Prostate gland (tissue), 2 donors: ENCODE measurements at regions not wholly inside any gene's neighbourhood (a gene's known extent, or its start where the extent isn't known, plus 50 kb on each side); places are given as distances from the start of the nearest gene placed in this dataset.
"Not testable (repeated sequence)": the region's sequence is repeated elsewhere in the genome, so short reads cannot be mapped to it uniquely, and the experiment has no call there.

Source experiments
- DNase-seq: peaks from one replicate; pipeline ENCODE4 v3.0.0-alpha.2; 2019; ENCODE audit warnings: low spot score
- H3K27ac ChIP-seq, 2 donors: fragments of 200-600 bp; sonication (generic); 2 replicates each; pipeline ENCODE4 v1.5.1; 2017 to 2019
- H3K27me3 ChIP-seq: fragments of 200-600 bp; sonication (generic); replicated peaks from 2 replicates; pipeline ENCODE4 v1.5.1; 2019; ENCODE audit not compliant: insufficient read depth
- H3K36me3 ChIP-seq, 2 donors: fragments of 200-600 bp; sonication (generic); 1 replicate in 1 of 2; 2 replicates in 1 of 2; pipeline versions ENCODE4 v1.5.1 to v1.8.1; 2017 to 2019
- H3K4me1 ChIP-seq: fragments of 200-600 bp; sonication (generic); replicated peaks from 2 replicates; pipeline ENCODE4 v1.5.1; 2019
- H3K4me3 ChIP-seq, 2 donors: fragments of 200-600 bp; sonication (generic); 2 replicates each; pipeline ENCODE4 v1.5.1; 2017 to 2019
- H3K9me3 ChIP-seq: fragments of 200-600 bp; sonication (generic); 2 replicates; pipeline ENCODE4 v1.5.1; 2017
- POLR2A ChIP-seq: fragments of 450-650 bp; IDR thresholded peaks from one replicate; pipeline ENCODE4 v1.6.1; 2016; ENCODE audit warnings: antibody characterized with exemption, mild to moderate bottlenecking
- POLR2AphosphoS5 ChIP-seq: sonication (generic); formaldehyde crosslinking; IDR thresholded peaks from one replicate; pipeline ENCODE4 v1.6.1; 2017; ENCODE audit warnings: antibody characterized with exemption
- WGBS: methylation state at CpG from one replicate; pipeline ENCODE4 v1.1.5; 2018; 5-methylcytosine and 5-hydroxymethylcytosine counted together
- intact Hi-C: fragments of 100-400 bp; cut with DNase I; formaldehyde crosslinking; loops from one replicate; pipeline ENCODE4 v1.14.2; 2022
- TF ChIP-seq, protein P1 (sequence below), 4 experiments: fragments of 200-600 bp in 2 of 4; fragments of 450-650 bp in 2 of 4; sonication (generic) in 2 of 4; IDR thresholded peaks; 1 replicate in 3 of 4; 2 replicates in 1 of 4; pipeline ENCODE4 v1.5.1; 2016 to 2019; ENCODE audit warnings: antibody characterized with exemption in 4 of 4, mild to moderate bottlenecking in 2 of 4, moderate library complexity in 2 of 4

GRCh38 chr2:132282911-132283310 lies 121.2 kb upstream of the ANKRD30BL start:
- DNase-seq, result no peak
- no peaks in the 10 kb centered on the region for H3K4me1 ChIP-seq
- 88% methylated on average over 9 of the region's 9 CpGs for WGBS
- intact Hi-C loops, result no loop called here
- no peaks in the 10 kb centered on the region for H3K9me3 ChIP-seq
- no peak overlapping the region for H3K27ac ChIP-seq
- no peak overlapping the region for H3K4me3 ChIP-seq
- no peaks in the 10 kb centered on the region for H3K36me3 ChIP-seq
- TF ChIP-seq, protein P1, sequence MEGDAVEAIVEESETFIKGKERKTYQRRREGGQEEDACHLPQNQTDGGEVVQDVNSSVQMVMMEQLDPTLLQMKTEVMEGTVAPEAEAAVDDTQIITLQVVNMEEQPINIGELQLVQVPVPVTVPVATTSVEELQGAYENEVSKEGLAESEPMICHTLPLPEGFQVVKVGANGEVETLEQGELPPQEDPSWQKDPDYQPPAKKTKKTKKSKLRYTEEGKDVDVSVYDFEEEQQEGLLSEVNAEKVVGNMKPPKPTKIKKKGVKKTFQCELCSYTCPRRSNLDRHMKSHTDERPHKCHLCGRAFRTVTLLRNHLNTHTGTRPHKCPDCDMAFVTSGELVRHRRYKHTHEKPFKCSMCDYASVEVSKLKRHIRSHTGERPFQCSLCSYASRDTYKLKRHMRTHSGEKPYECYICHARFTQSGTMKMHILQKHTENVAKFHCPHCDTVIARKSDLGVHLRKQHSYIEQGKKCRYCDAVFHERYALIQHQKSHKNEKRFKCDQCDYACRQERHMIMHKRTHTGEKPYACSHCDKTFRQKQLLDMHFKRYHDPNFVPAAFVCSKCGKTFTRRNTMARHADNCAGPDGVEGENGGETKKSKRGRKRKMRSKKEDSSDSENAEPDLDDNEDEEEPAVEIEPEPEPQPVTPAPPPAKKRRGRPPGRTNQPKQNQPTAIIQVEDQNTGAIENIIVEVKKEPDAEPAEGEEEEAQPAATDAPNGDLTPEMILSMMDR (IDR thresholded peaks at IDR 0.05), result no peak
- no peak for TF ChIP-seq POLR2AphosphoS5
- TF ChIP-seq POLR2A, result no peak
- H3K27me3 ChIP-seq, result no peaks in the 10 kb centered on the region

DNA sequence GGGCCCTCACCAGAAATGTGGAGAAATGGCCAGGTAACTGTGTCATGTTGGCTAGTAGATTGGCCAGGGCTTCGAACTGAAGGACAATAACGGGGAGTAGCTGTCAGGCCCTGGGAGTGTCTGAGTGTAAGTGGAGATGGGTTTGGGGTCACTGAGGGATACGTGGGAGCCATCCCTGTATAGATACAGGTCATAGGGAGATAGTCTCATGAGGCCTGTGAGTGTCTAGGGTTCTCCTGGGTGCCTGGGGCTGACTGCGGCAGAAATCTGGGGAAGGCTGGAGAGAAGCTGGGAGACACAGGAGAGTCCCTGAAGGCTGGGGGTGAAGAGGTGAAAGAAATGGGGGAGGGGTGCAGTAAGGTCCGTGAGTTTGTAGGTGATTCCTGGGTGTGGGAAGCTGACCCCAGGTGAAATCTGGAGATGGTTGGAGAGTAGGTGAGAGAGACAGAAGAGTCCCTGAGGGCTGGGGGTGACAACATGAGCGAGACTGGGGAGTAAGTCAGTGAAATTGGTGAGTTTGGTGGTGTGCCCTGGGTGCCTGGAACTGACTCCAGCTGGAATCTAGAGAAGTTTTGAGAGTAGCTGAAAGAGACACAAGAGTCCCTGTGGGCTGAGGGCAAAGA lies 124.6 kb upstream of the ANKRD30BL start:
- H3K36me3 ChIP-seq, H3K4me1 ChIP-seq, H3K4me3 ChIP-seq, H3K27me3 ChIP-seq, DNase-seq, intact Hi-C loops, H3K27ac ChIP-seq, H3K9me3 ChIP-seq: not testable (repeated sequence)
- 81% methylated on average over 6 of the region's 6 CpGs for WGBS

DNA sequence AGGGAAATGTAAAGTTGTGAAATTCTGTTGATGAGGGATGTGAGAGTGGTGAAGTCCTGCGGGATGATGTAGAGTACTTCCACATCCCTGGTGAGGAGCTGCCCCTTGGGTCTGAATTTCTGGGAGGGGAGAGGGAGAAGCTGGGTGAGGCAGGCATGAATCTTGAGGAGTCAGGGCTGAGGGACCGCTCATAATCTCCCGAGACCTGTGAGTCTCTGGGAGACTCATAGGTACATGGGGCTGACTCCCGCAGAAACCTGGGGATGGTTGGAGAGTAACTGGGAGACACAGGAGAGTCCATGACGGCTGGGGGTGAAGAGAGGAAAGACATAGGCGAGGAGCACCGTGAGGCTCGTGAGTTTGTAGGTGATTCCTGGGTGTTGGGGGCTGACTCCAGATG lies 126.2 kb upstream of the ANKRD30BL start:
- H3K4me3 ChIP-seq, H3K9me3 ChIP-seq, H3K27me3 ChIP-seq, H3K36me3 ChIP-seq, H3K4me1 ChIP-seq, intact Hi-C loops, DNase-seq, H3K27ac ChIP-seq: not testable (repeated sequence)
- 94% methylated on average over 8 of the region's 8 CpGs for WGBS

DNA sequence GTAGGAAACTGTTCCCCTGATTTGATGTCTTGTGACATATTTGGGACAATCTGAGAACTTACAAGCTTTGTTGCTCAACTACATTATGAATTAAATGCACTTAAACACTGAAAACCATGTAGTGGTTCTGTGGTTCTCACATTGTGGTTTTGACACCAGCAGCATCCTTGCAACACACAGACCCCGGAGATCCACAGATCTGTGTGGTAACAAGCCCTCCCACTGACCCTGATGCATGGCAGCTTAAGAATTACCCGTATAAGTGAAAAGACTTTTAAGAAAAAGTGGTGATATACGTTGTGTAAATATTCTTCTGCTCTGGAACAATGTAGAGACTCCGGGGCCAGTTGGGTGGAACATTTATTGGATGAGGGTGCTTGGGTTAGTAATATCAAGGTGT lies 127.4 kb upstream of the ANKRD30BL start:
- H3K4me1 ChIP-seq, H3K27me3 ChIP-seq, DNase-seq, intact Hi-C loops, H3K27ac ChIP-seq, H3K36me3 ChIP-seq, H3K4me3 ChIP-seq, H3K9me3 ChIP-seq: not testable (repeated sequence)
- WGBS, result 49% methylated on average over 4 of the region's 4 CpGs

DNA sequence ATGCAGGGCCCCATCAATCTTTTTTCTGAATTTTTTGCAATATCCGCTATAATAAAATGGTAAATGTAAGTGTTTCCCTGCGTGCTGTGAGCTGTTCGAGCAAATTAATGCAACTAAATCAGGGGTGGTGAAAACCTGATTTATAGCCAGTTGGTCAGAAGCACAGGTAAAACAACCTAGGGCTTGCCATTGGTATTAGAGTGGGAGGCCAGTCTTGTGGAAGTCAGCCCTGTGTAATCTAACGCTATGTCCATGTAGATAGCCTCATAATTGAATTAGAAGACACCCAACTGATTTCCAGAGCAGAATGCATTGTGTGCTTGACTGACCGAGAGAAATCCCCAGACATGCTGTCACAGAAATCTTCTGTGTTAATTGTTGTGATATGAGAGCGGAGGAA lies 126.8 kb upstream of the GPR39 start:
- H3K4me3 ChIP-seq, intact Hi-C loops, H3K9me3 ChIP-seq, H3K4me1 ChIP-seq, H3K27me3 ChIP-seq, H3K27ac ChIP-seq, DNase-seq, H3K36me3 ChIP-seq: not testable (repeated sequence)
- 74% methylated on average over 6 of the region's 6 CpGs for WGBS

- H3K27ac ChIP-seq, H3K36me3 ChIP-seq, H3K27me3 ChIP-seq, DNase-seq, H3K4me3 ChIP-seq, intact Hi-C loops, H3K4me1 ChIP-seq, H3K9me3 ChIP-seq: not testable (repeated sequence)
- WGBS, result 60% methylated on average over 2 of the region's 2 CpGs
Observed at GRCh38 chr2:132300592-132301378, 115.8 kb upstream of the GPR39 start.

GRCh38 chr2:132304661-132305380 lies 111.8 kb upstream of the GPR39 start:
- not testable (repeated sequence) for H3K27ac ChIP-seq
- WGBS, result 7% methylated on average over 27 of the region's 27 CpGs
- peak; percentile 15 for DNase-seq

GRCh38 chr2:132307613-132308198 lies 108.9 kb upstream of the GPR39 start:
- H3K36me3 ChIP-seq, H3K9me3 ChIP-seq, DNase-seq, H3K27me3 ChIP-seq, intact Hi-C loops, H3K27ac ChIP-seq, H3K4me3 ChIP-seq, H3K4me1 ChIP-seq: not testable (repeated sequence)
- 8% methylated on average over 2 of the region's 2 CpGs for WGBS

More at GRCh38 chr2:132304661-132305380, 111.8 kb upstream of the GPR39 start:
- intact Hi-C loops, H3K9me3 ChIP-seq, H3K27me3 ChIP-seq, H3K36me3 ChIP-seq, H3K4me1 ChIP-seq, H3K4me3 ChIP-seq: not testable (repeated sequence)

- H3K9me3 ChIP-seq, H3K4me1 ChIP-seq, intact Hi-C loops, H3K27me3 ChIP-seq, DNase-seq, H3K4me3 ChIP-seq, H3K27ac ChIP-seq, H3K36me3 ChIP-seq: not testable (repeated sequence)
- WGBS, result 95% methylated on average over 1 of the region's 1 CpG
Observed at GRCh38 chr2:132309203-132309602, 107.4 kb upstream of the GPR39 start.

DNA sequence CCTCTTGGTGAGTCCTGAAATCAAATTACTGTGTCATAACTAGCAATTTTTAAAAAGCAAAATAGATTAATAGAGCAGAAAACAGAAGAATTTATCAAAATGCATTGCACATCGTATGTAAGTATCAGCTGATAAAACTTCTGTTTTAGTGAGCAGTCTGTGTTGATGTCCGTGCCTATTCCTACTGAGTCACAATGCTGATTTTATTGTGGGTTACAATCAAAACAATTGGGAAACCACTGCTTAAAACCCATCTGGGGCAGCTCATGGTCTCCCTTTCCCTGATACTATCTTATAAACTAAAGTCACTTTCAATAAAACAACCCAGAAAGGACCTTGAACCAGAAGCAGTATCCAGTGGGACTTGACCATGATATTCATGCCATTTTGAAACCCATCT lies 101.1 kb upstream of the GPR39 start:
- H3K27ac ChIP-seq, H3K36me3 ChIP-seq, intact Hi-C loops, H3K4me3 ChIP-seq, H3K27me3 ChIP-seq, H3K9me3 ChIP-seq, DNase-seq, H3K4me1 ChIP-seq: not testable (repeated sequence)
- 72% methylated on average over 2 of the region's 2 CpGs for WGBS
